Esophagus muscularis mucosa (tissue), 3 donors: ENCODE measurements at regions not wholly inside any gene's neighbourhood (a gene's known extent, or its start where the extent isn't known, plus 50 kb on each side); places are given as distances from the start of the nearest gene placed in this dataset.

Source experiments
- CTCF ChIP-seq, 3 experiments: fragments of 200-600 bp in 2 of 3; fragments of 450-650 bp in 1 of 3; sonication (generic) in 2 of 3; IDR thresholded peaks; one replicate each; pipeline ENCODE4 v1.5.1; 2017 to 2019; ENCODE audit warnings: antibody characterized with exemption in 3 of 3, mild to moderate bottlenecking in 2 of 3, moderate library complexity in 1 of 3
- POLR2A ChIP-seq: fragments of 450-650 bp; IDR thresholded peaks from one replicate; pipeline ENCODE4 v1.6.1; 2017; ENCODE audit warnings: antibody characterized with exemption, moderate library complexity, mild to moderate bottlenecking, low read depth

- no peak for TF ChIP-seq CTCF (IDR thresholded peaks at IDR 0.05)
- no peak for TF ChIP-seq POLR2A
These were observed 66.7 kb downstream of the VEGFA start for GRCh38 chr6:43836507-43837240.
